ENCODE measurements at regions not wholly inside any gene's neighbourhood (a gene's known extent, or its start where the extent isn't known, plus 50 kb on each side); places are given as distances from the start of the nearest gene placed in this dataset.

DNA sequence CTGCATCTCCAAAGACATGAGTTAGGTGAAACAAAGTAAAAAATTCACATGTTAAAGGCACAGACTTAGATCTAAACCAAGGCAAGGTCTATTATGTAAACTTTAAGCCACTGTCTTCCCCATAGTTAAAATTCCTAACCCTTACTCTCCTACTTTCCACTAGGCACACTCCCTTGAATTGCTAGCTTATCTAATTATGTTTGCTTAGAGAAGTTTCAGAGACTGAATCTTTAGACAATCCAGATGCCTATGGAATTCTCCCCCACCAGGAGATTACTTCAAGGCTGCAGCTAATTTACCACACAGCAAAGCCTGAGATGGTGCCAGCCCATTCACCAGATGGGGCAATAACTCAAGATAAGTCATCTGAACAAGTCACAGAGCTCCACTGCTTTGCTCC lies 803.1 kb upstream of the COX7C start:
- TF ChIP-seq CTCF (conservative IDR thresholded peaks at IDR 0.05) (no peak), EZH2 (IDR thresholded peaks at IDR 0.05; ENCODE audit: low read depth) (no peak)
